ENCODE measurements at regions not wholly inside any gene's neighbourhood (a gene's known extent, or its start where the extent isn't known, plus 50 kb on each side); places are given as distances from the start of the nearest gene placed in this dataset.
"Not testable (repeated sequence)": the region's sequence is repeated elsewhere in the genome, so short reads cannot be mapped to it uniquely, and the experiment has no call there.

GRCh38 chr16:88159046-88159896 lies 208.0 kb downstream of the BANP start:
- H3K4me1 Mint-ChIP-seq (ENCODE audit: insufficient read depth, unreplicated experiment); intact Hi-C loops (cut with micrococcal nuclease); DNase-seq (ENCODE audit: unreplicated experiment); H3K36me3 Mint-ChIP-seq (ENCODE audit: insufficient read depth, unreplicated experiment); POLR2A ChIA-PET; H3K4me3 Mint-ChIP-seq (ENCODE audit: unreplicated experiment); H3K27ac Mint-ChIP-seq (ENCODE audit: low read depth, unreplicated experiment); CTCF ChIA-PET; BruUV-seq (replicated peaks): not testable (repeated sequence)
- Mint-ChIP-seq H3K27me3 (ENCODE audit: insufficient read depth, unreplicated experiment) (peaks cover 59% of the 10 kb centered on the region), H3K9me3 (ENCODE audit: unreplicated experiment) (peaks cover 15% of the 10 kb centered on the region)

- Mint-ChIP-seq H3K27me3 (ENCODE audit: insufficient read depth, unreplicated experiment) (peaks cover 66% of the 10 kb centered on the region), H3K9me3 (ENCODE audit: unreplicated experiment) (peaks cover 17% of the 10 kb centered on the region)
- H3K4me1 Mint-ChIP-seq (ENCODE audit: insufficient read depth, unreplicated experiment); CTCF ChIA-PET; DNase-seq (ENCODE audit: unreplicated experiment); H3K4me3 Mint-ChIP-seq (ENCODE audit: unreplicated experiment); intact Hi-C loops (cut with micrococcal nuclease); H3K36me3 Mint-ChIP-seq (ENCODE audit: insufficient read depth, unreplicated experiment); BruUV-seq (replicated peaks); POLR2A ChIA-PET; H3K27ac Mint-ChIP-seq (ENCODE audit: low read depth, unreplicated experiment): not testable (repeated sequence)
These were observed 208.7 kb downstream of the BANP start for GRCh38 chr16:88159897-88160335.

- H3K27me3 Mint-ChIP-seq (ENCODE audit: insufficient read depth, unreplicated experiment) = peaks cover 67% of the 10 kb centered on the region
- H3K4me1 Mint-ChIP-seq (ENCODE audit: insufficient read depth, unreplicated experiment); DNase-seq (ENCODE audit: unreplicated experiment); H3K36me3 Mint-ChIP-seq (ENCODE audit: insufficient read depth, unreplicated experiment); H3K27ac Mint-ChIP-seq (ENCODE audit: low read depth, unreplicated experiment); H3K4me3 Mint-ChIP-seq (ENCODE audit: unreplicated experiment); BruUV-seq (replicated peaks); POLR2A ChIA-PET; CTCF ChIA-PET; intact Hi-C loops (cut with micrococcal nuclease): not testable (repeated sequence)
- H3K9me3 Mint-ChIP-seq (ENCODE audit: unreplicated experiment) = peaks cover 17% of the 10 kb centered on the region
These were observed 210.0 kb downstream of the BANP start for GRCh38 chr16:88161191-88161590.

GRCh38 chr16:88161623-88162275 lies 210.5 kb downstream of the BANP start:
- H3K36me3 Mint-ChIP-seq (ENCODE audit: insufficient read depth, unreplicated experiment); CTCF ChIA-PET; H3K4me1 Mint-ChIP-seq (ENCODE audit: insufficient read depth, unreplicated experiment); DNase-seq (ENCODE audit: unreplicated experiment); BruUV-seq (replicated peaks); H3K4me3 Mint-ChIP-seq (ENCODE audit: unreplicated experiment); H3K27ac Mint-ChIP-seq (ENCODE audit: low read depth, unreplicated experiment); intact Hi-C loops (cut with micrococcal nuclease); POLR2A ChIA-PET: not testable (repeated sequence)
- H3K9me3 Mint-ChIP-seq (ENCODE audit: unreplicated experiment) = peaks cover 17% of the 10 kb centered on the region
- H3K27me3 Mint-ChIP-seq (ENCODE audit: insufficient read depth, unreplicated experiment) = peaks cover 64% of the 10 kb centered on the region

GRCh38 chr16:88162778-88163177 lies 211.5 kb downstream of the BANP start:
- H3K27me3 Mint-ChIP-seq (ENCODE audit: insufficient read depth, unreplicated experiment) = peaks cover 67% of the 10 kb centered on the region
- CTCF ChIA-PET, POLR2A ChIA-PET: not testable (repeated sequence)

GRCh38 chr16:88164196-88165039 lies 213.2 kb downstream of the BANP start:
- H3K4me3 Mint-ChIP-seq (ENCODE audit: unreplicated experiment) = not testable (repeated sequence)
- H3K27me3 Mint-ChIP-seq (ENCODE audit: insufficient read depth, unreplicated experiment) = peaks cover 77% of the 10 kb centered on the region

More at GRCh38 chr16:88162778-88163177, 211.5 kb downstream of the BANP start:
- H3K4me1 Mint-ChIP-seq (ENCODE audit: insufficient read depth, unreplicated experiment); DNase-seq (ENCODE audit: unreplicated experiment); intact Hi-C loops (cut with micrococcal nuclease); H3K4me3 Mint-ChIP-seq (ENCODE audit: unreplicated experiment); H3K36me3 Mint-ChIP-seq (ENCODE audit: insufficient read depth, unreplicated experiment); H3K27ac Mint-ChIP-seq (ENCODE audit: low read depth, unreplicated experiment); BruUV-seq (replicated peaks): not testable (repeated sequence)
- peaks cover 17% of the 10 kb centered on the region for H3K9me3 Mint-ChIP-seq (ENCODE audit: unreplicated experiment)

GRCh38 chr16:88165040-88165544 lies 213.9 kb downstream of the BANP start:
- H3K36me3 Mint-ChIP-seq (ENCODE audit: insufficient read depth, unreplicated experiment); CTCF ChIA-PET; H3K27ac Mint-ChIP-seq (ENCODE audit: low read depth, unreplicated experiment); intact Hi-C loops (cut with micrococcal nuclease); DNase-seq (ENCODE audit: unreplicated experiment); H3K4me1 Mint-ChIP-seq (ENCODE audit: insufficient read depth, unreplicated experiment); BruUV-seq (replicated peaks); POLR2A ChIA-PET; H3K4me3 Mint-ChIP-seq (ENCODE audit: unreplicated experiment): not testable (repeated sequence)
- peaks cover 70% of the 10 kb centered on the region for H3K27me3 Mint-ChIP-seq (ENCODE audit: insufficient read depth, unreplicated experiment)
- peaks cover 17% of the 10 kb centered on the region for H3K9me3 Mint-ChIP-seq (ENCODE audit: unreplicated experiment)

More at GRCh38 chr16:88164196-88165039, 213.2 kb downstream of the BANP start:
- H3K4me1 Mint-ChIP-seq (ENCODE audit: insufficient read depth, unreplicated experiment); H3K36me3 Mint-ChIP-seq (ENCODE audit: insufficient read depth, unreplicated experiment); DNase-seq (ENCODE audit: unreplicated experiment); CTCF ChIA-PET; H3K27ac Mint-ChIP-seq (ENCODE audit: low read depth, unreplicated experiment); BruUV-seq (replicated peaks); intact Hi-C loops (cut with micrococcal nuclease); POLR2A ChIA-PET: not testable (repeated sequence)
- H3K9me3 Mint-ChIP-seq (ENCODE audit: unreplicated experiment) = peaks cover 17% of the 10 kb centered on the region

GRCh38 chr16:88165683-88166082 lies 214.4 kb downstream of the BANP start:
- CTCF ChIA-PET; H3K4me1 Mint-ChIP-seq (ENCODE audit: insufficient read depth, unreplicated experiment); BruUV-seq (replicated peaks); H3K36me3 Mint-ChIP-seq (ENCODE audit: insufficient read depth, unreplicated experiment); H3K4me3 Mint-ChIP-seq (ENCODE audit: unreplicated experiment); H3K27ac Mint-ChIP-seq (ENCODE audit: low read depth, unreplicated experiment); intact Hi-C loops (cut with micrococcal nuclease); DNase-seq (ENCODE audit: unreplicated experiment); POLR2A ChIA-PET: not testable (repeated sequence)
- H3K27me3 Mint-ChIP-seq (ENCODE audit: insufficient read depth, unreplicated experiment) = peaks cover 65% of the 10 kb centered on the region
- H3K9me3 Mint-ChIP-seq (ENCODE audit: unreplicated experiment) = peaks cover 17% of the 10 kb centered on the region

Data from MCF 10A (cell line).